Fibroblast of the aortic adventitia (primary cell): ENCODE measurements at regions not wholly inside any gene's neighbourhood (a gene's known extent, or its start where the extent isn't known, plus 50 kb on each side); places are given as distances from the start of the nearest gene placed in this dataset.

Experiments used
- DNase-seq: peaks from one replicate; pipeline ENCODE4 v3.0.0-alpha.2; 2010; ENCODE audit warnings: low read depth
- H3K4me3 ChIP-seq: 2 replicates; pipeline ENCODE4 v1.5.1; 2011; ENCODE audit warnings: low read depth, mild to moderate bottlenecking, control low read depth, low read length, moderate library complexity
- CTCF ChIP-seq: IDR thresholded peaks from 2 replicates; pipeline ENCODE4 v1.5.1; 2011; ENCODE audit warnings: mild to moderate bottlenecking, low read length, control low read depth, inconsistent platforms; ENCODE audit not compliant: insufficient read depth

- TF ChIP-seq CTCF: no peak
- no peak for DNase-seq
Observed at GRCh38 chr2:11024687-11025086, 113.0 kb downstream of the KCNF1 start.

GRCh38 chr2:11026286-11026921 lies 114.7 kb downstream of the KCNF1 start:
- no peak for TF ChIP-seq CTCF
- DNase-seq: no peak
- H3K4me3 ChIP-seq: no peak overlapping the region

More at GRCh38 chr2:11024687-11025086, 113.0 kb downstream of the KCNF1 start:
- no peak overlapping the region for H3K4me3 ChIP-seq

- no peak for TF ChIP-seq CTCF
- H3K4me3 ChIP-seq: no peak overlapping the region
- DNase-seq: no peak
Observed at GRCh38 chr2:11027195-11027594, 115.5 kb downstream of the KCNF1 start.

GRCh38 chr2:11028407-11028916 lies 116.7 kb downstream of the KCNF1 start:
- H3K4me3 ChIP-seq: no peak overlapping the region
- TF ChIP-seq CTCF: no peak
- DNase-seq: no peak

- DNase-seq: no peak
- H3K4me3 ChIP-seq: no peak overlapping the region
- no peak for TF ChIP-seq CTCF
Observed at GRCh38 chr2:11029136-11029535, 117.4 kb downstream of the KCNF1 start.

GRCh38 chr2:11030036-11030435 lies 118.3 kb downstream of the KCNF1 start:
- H3K4me3 ChIP-seq: no peak overlapping the region
- DNase-seq: no peak
- no peak for TF ChIP-seq CTCF

- H3K4me3 ChIP-seq: no peak overlapping the region
- TF ChIP-seq CTCF: no peak
- DNase-seq: no peak
Observed at GRCh38 chr2:11030909-11031308, 119.2 kb downstream of the KCNF1 start.
